Testis (tissue), 2 donors: ENCODE measurements at regions not wholly inside any gene's neighbourhood (a gene's known extent, or its start where the extent isn't known, plus 50 kb on each side); places are given as distances from the start of the nearest gene placed in this dataset.
"Not testable (repeated sequence)": the region's sequence is repeated elsewhere in the genome, so short reads cannot be mapped to it uniquely, and the experiment has no call there.

Source experiments
- CTCF ChIP-seq, 3 experiments: fragments of 450-650 bp in 2 of 3; fragments of 200-600 bp in 1 of 3; sonication (generic) in 1 of 3; IDR thresholded peaks; one replicate each; pipeline ENCODE4 v1.5.1; 2016 to 2019; ENCODE audit warnings: antibody characterized with exemption in 3 of 3, mild to moderate bottlenecking in 2 of 3, moderate library complexity in 1 of 3
- POLR2A ChIP-seq: fragments of 450-650 bp; IDR thresholded peaks from one replicate; pipeline ENCODE4 v1.6.1; 2017; ENCODE audit warnings: antibody characterized with exemption, mild to moderate bottlenecking, moderate library complexity

DNA sequence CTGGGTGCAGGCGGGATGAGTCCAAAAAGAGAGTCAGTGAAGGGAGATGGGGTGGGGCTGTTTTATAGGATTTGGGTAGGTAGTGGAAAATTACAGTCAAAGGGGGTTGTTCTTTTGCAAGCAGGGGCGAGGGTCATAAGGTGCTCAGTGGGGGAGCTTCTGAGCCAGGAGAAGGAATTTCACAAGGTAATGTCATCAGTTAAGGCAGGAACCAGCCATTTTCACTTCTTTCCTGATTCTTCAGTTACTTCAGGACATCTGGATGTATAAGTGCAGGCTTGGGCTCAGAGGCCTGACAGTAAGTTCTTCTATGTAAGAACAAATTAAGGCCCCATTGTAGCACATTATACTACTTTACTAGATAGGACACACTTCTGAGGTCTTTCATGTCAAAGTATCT lies 231.2 kb upstream of the NRXN1 start:
- TF ChIP-seq POLR2A; CTCF (IDR thresholded peaks at IDR 0.05): not testable (repeated sequence)
